Endothelial cell of hepatic sinusoid (primary cell): ENCODE measurements at regions not wholly inside any gene's neighbourhood (a gene's known extent, or its start where the extent isn't known, plus 50 kb on each side); places are given as distances from the start of the nearest gene placed in this dataset.

Experiments used
- in situ Hi-C: cut with HindIII; loops from 2 replicates; pipeline ENCODE4 v1.10.0; 2017; ENCODE audit warnings: low sequenced_read_pairs

DNA sequence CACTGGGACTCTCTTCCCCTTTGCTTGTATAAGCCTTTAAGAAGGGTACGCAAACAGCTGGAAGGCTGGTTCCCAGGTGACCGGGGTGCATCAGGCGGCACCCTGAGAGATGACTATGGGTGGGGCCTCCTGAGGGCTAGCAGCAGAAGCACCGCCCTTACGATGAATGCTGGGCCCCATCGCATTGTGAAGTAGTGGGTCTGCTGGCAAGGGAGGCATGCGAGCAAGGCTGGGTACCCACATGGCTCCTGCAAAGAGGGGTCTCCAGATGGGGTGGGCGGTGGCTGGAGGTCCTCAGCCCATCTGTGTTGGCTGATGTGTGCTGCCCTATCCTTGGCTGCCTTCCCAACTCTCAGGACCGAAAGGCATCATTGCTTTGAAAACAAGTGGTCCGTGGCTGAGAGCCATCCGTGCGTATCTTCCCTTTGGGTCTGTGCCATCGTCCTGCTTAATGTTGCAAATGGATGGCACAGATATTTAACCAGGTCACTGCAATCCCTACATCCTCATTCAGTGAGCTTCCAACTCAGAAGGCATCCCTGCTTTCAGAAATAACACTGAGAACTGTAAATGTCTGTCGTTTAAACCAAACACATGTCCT is 83.5 kb upstream of the GPC1 start:
- in situ Hi-C loops = no loop called here

DNA sequence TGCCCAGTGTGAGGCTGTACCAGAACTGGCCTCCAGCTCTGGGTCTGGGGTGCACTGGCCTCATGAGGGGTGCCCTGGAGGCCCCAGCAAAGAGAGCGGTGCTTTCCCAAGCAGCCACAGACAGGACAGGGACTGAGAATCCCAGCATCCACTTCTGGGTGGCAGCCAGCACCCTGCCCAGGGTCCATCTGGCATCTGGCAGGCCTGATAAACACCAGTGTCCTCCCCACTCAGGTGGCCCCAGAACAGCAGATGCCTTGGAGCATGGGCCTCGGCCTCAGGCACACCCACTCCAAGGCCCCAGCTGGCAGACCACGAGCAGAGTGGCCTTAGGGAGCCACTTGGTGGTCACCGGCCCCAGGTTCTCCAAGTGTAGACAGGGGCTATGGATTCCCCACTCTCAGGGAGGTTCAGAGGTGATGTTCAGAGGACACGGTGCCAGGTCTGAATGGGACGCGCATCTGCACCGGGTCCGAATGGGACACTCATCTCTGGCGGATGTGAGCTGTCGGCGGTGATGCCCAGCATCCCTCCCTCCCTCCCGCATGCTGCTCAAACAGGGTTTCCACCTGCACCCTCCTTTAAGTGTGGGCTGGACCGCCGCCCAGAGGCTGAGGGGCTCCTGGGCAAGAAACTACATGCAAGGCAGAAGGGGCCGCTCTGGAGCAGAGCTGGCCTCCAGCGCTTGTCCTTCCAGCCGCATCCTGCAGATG is 82.2 kb upstream of the GPC1 start:
- in situ Hi-C loops = no loop called here

DNA sequence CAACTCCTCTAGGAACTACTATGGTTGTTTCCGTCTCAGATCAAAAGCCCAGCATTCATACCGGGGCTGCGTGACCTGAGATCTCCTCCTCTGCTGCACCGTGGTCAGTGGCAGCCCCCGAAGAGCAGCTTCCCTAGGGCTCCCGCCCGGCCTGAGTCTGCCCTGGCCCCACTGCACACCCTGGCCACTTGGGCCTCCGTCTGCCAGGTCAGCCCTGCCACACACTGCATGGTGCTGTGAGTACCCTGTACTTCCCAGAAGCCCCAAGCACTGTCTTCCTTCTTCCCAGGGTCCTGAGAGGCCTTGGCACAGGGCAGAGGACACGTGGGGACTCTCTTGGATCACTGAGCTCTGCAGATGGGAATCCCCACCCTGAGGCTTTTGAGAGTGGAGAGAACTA is 81.5 kb upstream of the GPC1 start:
- in situ Hi-C loops = no loop called here

DNA sequence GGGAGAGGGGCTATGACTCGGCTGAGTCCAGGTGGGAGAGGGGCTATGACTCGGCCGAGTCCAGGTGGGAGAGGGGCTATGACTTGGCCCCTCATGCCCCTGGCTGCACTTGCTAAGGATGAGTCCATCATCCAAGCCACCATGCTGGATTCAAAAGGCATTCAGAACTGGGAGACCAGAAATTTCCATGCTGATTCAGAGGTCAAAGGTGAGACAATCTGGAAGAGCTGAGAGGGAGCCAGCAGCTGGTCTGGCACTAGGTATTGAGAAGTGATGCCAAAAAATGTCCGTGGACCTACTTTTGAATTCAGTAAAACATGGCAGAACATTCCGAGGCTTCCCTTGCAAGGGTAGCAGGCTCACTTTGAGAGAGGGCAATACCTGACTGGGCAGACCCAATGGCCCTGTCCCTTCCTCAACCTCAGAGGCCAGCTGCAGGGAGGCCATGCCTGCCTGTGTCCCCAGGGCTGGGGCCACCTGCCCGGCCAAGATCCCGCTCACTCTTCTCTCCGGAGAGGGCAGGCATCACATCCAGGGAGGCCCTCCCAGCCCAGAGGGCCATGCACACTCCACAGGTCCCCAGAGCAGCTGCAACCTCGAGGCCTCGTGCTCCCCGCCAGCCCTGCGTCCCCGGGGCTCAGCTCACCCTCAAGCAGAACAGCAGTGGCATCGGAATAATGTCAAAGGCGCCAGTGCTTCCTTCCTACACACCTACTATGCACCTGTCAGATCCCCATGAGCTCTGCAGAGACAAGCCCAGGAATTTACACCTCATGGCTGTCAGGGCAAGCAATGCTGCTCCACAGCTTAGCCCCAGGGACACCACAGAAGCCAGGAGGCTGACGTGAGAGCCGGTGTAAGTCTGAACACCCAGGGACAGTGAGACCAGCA is 80.2 kb upstream of the GPC1 start:
- in situ Hi-C loops = no loop called here

DNA sequence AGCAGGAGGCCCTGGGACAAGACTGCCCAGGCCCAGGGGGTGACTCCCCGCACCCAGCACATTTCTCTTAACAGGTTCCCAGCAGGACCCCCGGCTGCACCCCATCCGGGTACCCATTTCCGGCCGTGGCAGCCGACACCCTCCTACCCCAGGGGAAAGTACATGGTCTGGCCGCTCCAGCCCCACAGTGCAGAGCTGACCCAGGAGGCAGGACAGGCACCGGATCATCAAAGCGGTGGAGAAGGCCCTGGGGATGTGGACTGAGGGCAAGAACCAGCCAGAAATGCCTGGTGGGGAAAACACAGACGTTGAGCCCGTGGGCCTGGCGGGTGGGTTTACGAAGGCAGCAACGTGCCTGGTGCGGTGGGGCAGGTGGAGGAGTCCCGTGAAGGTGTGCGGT is 79.5 kb upstream of the GPC1 start:
- in situ Hi-C loops = no loop called here

DNA sequence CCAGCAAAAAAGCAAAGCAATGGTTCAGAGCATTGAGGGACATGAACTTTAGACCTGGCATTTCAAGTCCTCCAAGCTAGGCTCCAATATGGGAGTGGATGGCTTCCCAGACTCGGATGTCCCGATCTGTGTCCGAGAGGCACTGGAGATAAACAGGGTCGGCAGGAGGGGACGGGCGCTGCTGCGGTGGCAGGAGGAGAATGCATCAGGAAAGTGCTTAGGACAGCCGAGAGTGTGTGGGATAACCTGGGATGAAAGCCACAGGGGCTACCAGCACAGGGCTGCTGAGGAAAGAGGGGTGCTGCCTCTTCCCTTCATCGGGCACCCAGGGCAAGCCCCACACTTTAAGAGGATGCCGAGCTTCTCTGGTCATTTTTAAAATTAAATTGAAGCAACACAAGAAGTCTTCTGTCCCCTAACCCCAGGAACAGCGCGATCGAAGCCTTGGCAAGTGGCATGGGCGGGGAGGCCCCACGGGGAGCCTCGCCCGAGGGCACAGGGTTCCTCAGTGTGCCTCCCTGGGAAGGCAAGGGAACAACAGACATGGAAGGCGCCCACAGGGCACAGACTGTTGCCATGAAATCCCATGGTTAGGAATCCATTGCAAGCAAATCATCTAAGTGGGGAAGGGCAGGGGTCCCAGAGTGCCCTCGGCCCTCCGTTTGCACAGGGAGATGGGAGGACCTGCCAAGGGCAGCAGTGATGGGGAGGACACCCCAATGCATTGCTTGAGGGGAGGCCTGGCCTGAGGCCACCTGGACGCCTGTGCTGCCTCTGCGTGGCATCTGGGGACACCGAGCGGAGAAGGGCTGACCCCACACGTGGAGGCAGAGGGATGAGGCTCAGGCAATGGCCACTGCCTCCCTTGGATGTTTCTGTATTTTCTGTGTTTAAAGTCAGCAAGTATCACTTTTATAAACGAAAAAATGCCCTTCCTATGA is 78.5 kb upstream of the GPC1 start:
- in situ Hi-C loops = no loop called here

DNA sequence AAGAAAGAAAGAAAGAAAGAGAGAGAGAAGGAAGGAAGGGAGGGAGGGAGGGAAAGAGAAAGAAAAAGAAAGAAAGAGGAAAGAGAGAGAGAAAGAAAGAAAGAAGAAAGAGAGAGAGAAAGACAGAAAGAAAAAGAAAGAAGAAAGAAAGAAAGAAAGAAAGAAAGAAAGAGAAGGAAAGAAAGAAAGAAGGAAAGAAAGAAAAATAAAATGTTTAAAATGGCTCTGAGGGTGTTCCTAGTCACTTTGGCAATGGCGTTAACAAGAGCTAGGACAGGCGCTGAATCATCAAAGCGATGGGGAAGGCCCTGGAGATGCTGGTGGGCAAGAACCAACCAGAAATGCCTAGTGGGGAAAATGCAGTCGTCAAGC is 77.8 kb upstream of the GPC1 start:
- in situ Hi-C loops = no loop called here

DNA sequence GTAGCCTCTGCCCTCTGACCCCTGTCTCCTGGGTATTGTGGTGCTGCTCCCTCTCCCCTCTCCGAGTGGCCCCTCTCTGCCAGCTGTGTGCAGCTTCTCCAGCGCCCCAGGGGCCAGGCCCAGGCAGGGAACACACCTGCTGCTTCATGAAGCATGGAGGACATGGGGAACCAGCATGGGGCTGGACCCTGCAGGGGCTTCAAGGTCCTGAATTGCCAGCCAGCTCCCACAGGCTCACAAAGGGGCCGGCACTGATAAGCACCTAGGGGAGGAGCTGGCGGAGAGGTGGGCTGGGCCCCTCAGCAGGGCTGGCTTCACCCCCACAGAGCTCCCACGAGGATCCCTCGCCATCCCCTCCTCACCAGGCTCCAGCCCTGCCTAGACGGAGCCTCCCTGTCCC is 77.4 kb upstream of the GPC1 start:
- in situ Hi-C loops = no loop called here

DNA sequence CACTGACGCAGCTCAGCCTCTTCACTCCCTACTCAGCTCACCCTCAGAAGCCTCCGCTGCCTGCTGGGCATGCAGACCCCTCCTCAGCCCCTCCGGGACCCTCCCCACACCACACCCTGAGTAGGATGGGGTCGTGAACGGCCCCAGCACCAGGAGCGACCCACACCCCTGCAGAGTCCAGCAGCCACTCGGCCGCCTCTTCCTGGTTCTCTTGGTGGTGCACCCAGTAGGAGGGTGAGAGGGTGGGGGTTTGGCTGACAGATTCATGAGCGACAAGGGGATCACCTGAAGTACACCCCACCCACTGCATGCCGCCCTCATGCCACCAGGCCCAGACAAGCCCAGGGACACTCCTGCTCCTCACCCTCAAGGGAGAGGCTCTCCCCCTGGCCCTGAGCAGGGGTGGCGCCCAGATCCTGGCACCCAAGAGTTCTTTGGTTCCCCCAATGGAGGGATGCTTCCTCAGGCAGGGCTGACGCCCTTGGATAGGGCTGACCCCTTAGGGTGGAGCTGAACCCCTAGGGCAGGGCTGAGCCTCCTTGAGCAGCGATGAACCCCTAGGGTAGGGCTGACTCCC is 76.6 kb upstream of the GPC1 start:
- in situ Hi-C loops = no loop called here

DNA sequence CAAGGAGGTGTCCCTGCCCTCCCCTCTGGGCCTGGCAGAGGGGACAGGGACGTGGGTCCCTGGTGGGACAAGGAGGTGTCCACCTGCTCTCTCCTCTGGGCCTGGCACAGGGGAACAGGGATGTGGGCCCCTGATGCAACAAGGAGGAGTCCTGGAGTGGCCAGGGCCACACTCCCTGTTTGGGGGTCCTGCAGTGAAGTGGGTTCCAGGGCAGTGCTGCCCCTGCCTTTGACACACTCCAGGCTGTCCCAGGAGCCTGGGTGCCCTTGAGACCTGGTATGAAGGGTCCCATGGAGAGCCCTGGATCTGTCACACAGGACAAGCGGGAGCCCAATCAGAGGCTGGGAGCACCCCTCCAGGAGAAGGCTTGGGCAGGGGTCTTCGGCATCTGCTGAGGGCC is 75.8 kb upstream of the GPC1 start:
- in situ Hi-C loops = no loop called here

DNA sequence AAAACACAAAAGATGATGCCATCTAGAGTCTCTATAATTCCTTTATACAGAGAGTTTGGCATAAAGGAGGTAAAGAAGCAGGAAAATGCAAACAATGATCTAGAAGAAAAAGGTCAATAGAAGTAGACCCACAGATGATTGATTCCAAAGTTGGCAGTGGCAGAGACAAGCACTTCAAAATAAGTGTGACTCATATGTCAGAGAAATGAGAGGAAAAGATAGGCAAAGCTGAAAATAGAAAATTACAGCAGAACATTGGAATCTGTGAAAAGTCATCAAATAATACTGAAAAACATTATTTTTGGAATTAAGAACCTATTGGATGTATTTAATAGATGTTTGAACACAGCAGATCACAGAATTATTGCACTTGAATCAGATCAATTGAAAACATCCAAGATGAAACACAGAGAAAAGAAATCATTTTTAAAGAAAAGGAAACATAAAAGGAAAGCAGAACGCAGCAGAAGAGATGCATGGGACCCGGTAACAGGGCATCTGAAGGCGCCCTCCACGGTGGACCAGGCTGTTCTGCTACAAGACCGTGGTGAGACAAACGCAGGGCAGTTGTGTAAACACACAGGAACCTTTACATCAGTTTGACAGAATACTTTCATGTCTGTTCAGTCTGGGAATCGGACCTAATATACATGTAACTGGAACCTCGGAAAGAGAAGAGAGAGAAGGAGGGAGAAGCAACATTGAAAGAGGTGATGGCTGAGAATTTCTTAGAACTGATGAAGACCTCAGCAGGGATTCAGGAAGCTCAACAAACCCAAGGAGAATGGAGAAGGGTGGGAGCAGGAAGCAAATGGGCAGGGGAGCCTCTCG is 74.6 kb upstream of the GPC1 start:
- in situ Hi-C loops = no loop called here

DNA sequence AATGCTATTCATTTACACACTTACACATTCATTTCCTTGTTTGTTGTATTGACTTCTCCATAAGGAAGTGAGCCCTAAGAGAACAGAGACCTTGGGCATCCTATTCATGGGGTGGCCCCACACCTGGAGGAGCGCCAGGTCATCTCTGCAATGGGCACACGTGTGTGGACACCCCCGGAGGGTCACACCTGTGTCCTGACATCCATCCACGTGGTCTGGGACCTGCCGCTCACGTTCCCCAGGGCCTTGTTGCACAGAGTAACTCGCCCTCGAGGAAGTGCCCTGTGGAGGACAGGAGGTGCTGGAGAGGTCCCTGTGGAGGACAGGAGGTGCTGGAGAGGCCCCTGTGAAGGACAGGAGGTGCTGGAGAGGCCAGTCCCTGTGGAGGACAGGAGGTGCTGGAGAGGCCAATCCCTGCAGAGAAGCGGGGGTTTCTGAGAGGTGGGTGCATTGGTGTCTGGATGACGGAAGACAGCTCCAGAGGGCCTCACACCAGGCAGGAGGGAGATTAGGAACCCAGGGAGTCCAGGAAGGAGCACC is 73.2 kb upstream of the GPC1 start:
- in situ Hi-C loops = no loop called here

DNA sequence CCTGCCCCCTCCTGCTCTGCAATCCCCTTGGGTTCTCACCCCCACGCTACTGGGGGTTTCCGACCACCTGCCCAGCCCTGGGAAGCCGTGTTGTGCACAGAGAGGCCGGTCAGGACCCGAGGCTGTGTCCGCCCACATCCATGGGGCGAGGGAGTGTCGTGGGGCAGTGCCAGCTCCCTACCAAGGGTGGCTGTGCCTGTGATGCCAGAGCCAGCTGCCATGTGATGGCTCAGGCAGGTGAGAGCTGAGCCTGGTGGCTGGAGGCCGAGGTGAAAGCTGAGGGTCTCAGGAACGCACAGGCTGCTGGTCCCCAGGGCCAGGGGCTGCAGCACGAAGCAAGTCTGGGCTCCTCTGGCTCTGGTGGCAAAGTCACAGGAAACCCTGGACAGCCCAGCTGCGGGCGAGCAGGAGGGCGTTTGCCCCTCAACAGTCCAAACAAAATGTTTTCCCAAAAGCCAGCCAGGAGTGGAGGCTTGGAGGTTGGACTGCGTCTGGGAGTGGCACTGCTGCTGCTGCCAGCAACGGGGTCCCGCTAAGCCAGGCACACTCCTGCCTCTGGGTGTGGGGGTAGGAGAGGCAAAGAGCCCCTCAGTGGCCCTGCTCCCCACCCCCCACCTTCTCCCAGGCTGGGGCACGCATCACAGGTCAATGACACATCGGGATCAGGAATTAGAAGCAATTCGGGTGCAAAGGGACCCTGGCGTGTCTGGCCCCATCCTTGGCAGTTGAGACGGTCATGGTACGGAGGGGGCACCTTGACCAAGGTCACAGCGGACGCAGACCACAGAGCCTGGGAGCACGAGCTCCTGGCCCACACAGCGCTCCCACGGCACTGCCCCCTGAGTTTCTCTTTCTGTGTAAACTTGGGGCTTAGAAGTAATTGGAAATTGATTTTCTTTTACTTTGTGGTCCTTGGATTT is 72.4 kb upstream of the GPC1 start:
- in situ Hi-C loops = no loop called here

DNA sequence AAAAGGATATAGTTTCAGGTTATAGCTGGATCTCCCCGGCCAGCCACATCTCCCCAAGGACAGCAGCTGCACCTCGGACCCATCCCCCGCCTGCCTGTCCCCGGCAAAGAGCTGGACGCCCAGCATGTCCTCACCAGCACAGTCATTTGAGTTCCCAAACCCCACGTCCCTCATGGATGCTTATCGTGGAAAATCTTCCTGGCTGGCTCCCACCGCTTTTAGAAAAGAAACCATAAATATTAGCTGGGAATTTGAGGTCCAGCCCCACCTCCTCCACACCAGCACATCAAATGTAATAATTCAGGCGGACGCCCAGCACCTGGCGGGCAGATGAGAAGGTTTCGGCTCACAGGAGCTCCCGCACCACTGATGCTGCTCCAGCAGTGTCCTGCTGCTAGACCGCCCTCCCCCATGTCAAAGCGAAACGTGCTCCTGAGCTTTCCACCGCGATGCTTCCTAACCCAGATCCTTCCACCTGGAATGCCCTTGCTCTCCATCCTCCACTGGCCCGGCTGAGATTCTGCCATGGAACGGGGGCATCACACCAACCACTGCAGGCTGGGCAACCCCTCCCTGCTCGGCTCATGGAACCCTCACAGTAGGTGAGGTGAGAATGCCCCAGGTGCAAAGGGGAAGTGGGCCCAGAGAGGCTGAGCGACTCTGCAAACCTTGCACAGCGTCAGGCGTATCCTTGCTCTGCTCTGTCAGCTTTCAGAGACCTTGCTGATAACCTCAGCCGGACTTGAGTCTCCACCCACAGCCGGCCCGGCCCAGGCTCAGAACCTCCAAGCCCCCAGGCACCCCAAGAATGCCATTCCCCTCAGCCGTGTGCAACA is 71.5 kb upstream of the GPC1 start:
- in situ Hi-C loops = no loop called here

DNA sequence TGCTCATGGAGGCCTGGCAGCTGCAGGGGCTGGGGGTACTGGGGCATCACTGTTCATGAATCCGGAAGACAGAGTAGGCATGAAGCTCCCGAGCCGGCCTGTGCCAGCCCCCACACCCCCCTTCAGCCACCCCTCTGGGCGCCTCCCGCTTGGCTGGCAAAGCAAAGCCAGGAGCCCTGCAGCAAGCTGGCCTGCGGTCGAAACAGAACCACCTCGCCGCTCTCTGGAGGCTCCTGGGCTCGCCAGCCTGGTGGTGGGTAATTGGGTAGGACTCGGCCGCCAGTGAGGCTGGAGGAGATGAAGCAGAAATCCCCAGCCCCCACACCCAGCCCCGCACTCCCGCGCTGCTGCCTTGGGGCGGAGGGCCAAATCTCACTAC is 70.9 kb upstream of the GPC1 start:
- in situ Hi-C loops = no loop called here

DNA sequence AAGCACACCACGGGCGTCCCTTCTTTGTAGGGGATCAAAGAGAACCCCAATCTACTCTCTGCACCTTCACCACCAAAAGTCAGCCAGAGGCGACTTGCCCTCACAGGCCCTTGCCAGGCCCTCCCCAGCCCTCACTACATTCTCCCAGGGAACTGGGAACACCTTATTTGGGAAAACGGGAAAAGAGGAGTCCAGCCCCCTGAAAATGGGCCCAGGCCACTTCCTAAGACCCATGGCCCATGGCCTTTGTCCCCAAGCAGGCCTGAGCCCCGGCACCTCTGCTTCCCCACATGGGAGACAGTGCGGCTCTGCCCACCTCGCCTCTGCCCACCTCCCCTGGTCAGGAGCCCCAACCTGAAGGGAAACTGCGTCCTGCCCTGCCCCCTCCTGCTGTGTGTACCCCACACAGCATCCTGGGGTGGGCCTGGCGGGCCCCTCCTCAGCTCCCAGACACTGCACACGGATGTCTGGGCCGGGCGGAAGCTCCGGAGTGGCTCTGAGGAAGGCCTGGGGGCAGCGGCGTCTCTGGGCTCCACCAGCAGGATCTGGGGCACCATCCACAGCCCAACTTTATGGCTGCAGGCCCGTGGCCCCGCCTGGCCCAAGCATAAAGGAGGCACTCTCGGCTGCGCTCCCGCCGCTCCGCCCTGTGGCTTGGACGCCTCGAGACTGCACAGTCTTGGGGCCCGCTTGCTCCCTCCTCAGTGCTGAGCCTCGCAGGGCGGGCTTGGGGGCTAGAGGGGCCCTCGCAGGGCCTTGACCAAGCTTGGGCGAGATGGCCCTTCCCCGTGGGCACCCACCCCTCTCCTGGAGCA is 70.3 kb upstream of the GPC1 start:
- in situ Hi-C loops = no loop called here

DNA sequence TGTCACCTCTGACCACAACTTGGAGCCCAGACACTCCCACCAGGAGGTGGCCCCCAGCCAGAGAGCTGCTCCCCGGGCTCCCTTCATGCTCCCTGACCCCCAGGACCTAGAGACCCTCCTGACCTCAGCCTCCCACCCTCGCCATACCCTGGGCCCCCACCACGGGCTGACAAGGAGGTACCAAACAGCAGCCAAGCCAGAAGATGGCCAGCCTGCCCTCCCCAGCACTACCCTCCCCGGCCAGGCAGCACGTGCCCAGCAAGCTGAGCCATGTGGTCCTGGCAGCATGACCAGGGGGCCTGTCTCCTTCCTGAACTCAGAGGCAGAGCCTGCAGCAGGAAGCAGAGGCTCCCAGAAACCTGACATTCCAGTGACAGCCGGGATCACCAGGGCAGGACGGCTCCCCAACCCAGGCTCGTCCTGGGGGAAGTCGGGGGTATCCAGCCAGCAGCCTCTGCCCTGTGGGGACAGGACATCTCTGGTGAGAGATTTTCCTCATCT is 69.4 kb upstream of the GPC1 start:
- in situ Hi-C loops = no loop called here
